WERI-Rb-1 (cell line): ENCODE measurements at regions not wholly inside any gene's neighbourhood (a gene's known extent, or its start where the extent isn't known, plus 50 kb on each side); places are given as distances from the start of the nearest gene placed in this dataset.
"Not testable (repeated sequence)": the region's sequence is repeated elsewhere in the genome, so short reads cannot be mapped to it uniquely, and the experiment has no call there.

Experiments used
- DNase-seq: peaks from one replicate; pipeline ENCODE4 v3.0.0-alpha.2; 2020
- H3K27ac ChIP-seq: fragments of 250-450 bp; sonication (Bioruptor Pico); 2 replicates; pipeline ENCODE4 v1.5.1; 2020; ENCODE audit warnings: mild to moderate bottlenecking, moderate library complexity
- H3K27me3 ChIP-seq: fragments of 250-450 bp; sonication (Bioruptor Pico); 2 replicates; pipeline ENCODE4 v1.5.1; 2021; ENCODE audit warnings: mild to moderate bottlenecking, low read depth, moderate library complexity; ENCODE audit not compliant: insufficient read depth, severe bottlenecking
- H3K36me3 ChIP-seq: fragments of 250-450 bp; sonication (Bioruptor Pico); 2 replicates; pipeline ENCODE4 v1.5.1; 2020; ENCODE audit warnings: mild to moderate bottlenecking, moderate library complexity
- H3K4me3 ChIP-seq: 2 replicates; pipeline ENCODE4 v1.5.1; 2011; ENCODE audit warnings: low read depth, mild to moderate bottlenecking, control low read depth, low read length
- H3K9me3 ChIP-seq: fragments of 250-450 bp; sonication (Bioruptor Pico); 2 replicates; pipeline ENCODE4 v1.5.1; 2021; ENCODE audit warnings: mild to moderate bottlenecking, moderate library complexity; ENCODE audit not compliant: severe bottlenecking
- CTCF ChIP-seq: IDR thresholded peaks from 2 replicates; pipeline ENCODE4 v1.5.1; 2011; ENCODE audit warnings: low read depth, mild to moderate bottlenecking, control low read depth, inconsistent platforms, low read length

DNA sequence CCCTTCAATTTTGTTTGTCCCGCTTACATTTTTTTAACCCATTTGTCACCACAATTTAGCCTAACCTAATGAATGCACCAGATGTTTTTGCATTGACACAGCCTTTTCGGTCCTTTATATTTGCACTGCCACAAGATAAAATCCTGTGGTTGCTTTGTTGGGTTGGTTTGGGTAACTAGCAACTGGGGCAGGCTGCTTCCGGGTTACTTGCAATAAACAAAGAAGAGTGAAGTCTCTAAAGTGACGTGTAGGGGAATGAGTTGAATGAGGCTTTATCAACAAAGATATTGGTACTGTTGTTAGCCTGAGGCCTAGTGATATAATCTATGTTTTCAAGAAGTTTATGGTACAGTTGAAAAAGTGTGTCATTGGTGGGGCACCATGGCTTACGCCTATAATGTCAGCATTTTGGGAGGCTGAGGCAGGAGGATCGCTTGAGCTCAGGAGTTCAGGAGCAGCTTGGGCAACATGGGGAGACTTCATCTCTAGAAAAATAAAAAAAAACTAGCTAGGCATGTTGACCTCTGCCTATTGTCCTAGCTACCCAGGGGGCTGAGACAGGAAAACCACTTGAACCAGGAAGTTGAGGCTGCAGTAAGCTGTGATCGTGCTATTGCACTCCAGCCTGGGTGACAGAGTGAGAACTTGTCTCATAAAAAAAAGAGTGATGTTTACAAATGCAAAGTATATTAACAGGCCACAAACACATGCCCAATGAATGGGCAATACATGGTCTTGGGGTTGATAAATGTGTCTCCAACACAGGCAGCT is 121.8 kb downstream of the OXSM start:
- no peaks in the 10 kb centered on the region for H3K36me3 ChIP-seq
- no peak for TF ChIP-seq CTCF
- no peak overlapping the region for H3K4me3 ChIP-seq
- DNase-seq, result no peak
- H3K27me3 ChIP-seq, result no peaks in the 10 kb centered on the region
- no peaks in the 10 kb centered on the region for H3K9me3 ChIP-seq
- H3K27ac ChIP-seq, result no peak overlapping the region

GRCh38 chr3:25913179-25913578 is 123.3 kb downstream of the OXSM start:
- no peak for TF ChIP-seq CTCF
- H3K27me3 ChIP-seq, result no peaks in the 10 kb centered on the region
- no peak for DNase-seq

DNA sequence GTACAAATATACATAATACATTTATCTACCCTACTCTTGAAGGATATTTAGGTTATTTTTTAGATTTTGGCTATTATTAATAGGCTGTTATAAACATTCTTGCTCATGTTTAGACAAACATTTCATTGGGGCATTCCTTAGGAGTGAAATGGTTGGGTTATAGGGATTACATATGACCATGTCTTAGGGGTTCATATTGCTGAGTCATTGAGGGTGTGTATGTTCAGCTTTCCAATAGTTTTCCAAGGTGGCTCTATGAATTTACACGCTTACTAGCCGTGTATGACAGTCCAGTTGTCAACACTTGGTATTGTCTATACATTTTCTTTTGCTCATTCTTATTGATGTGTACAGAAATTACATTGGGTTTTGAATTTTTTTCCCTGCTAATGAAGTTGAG is 125.8 kb downstream of the OXSM start:
- Histone ChIP-seq H3K9me3 (no peaks in the 10 kb centered on the region), H3K27ac (no peak overlapping the region), H3K27me3 (no peaks in the 10 kb centered on the region), H3K36me3 (no peaks in the 10 kb centered on the region), H3K4me3 (no peak overlapping the region)
- no peak for TF ChIP-seq CTCF
- DNase-seq, result no peak

More at GRCh38 chr3:25913179-25913578, 123.3 kb downstream of the OXSM start:
- no peaks in the 10 kb centered on the region for H3K9me3 ChIP-seq
- no peak overlapping the region for H3K4me3 ChIP-seq
- no peak overlapping the region for H3K27ac ChIP-seq
- no peaks in the 10 kb centered on the region for H3K36me3 ChIP-seq

DNA sequence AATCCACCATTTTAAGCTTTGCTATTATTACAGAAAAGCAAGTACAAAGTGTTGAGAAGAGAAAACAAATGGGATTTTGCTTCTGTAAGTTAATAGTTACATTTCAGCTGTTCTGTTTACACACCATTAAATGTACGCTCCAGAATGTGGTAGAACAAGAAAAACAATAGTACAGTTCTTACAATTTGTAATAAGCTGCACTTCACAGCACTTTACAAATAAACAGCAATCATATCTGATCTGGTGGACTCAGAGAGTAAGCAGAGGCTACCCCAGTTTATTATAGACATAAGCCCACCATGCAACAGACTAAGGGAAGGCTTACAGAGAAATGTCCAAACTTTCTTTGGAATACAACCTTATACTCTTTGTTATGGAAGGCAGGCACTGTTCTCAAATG is 126.4 kb downstream of the OXSM start:
- no peak for TF ChIP-seq CTCF
- DNase-seq, result no peak
- H3K4me3 ChIP-seq, result no peak overlapping the region
- no peaks in the 10 kb centered on the region for H3K27me3 ChIP-seq
- H3K9me3 ChIP-seq, result no peaks in the 10 kb centered on the region
- no peaks in the 10 kb centered on the region for H3K36me3 ChIP-seq
- no peak overlapping the region for H3K27ac ChIP-seq

DNA sequence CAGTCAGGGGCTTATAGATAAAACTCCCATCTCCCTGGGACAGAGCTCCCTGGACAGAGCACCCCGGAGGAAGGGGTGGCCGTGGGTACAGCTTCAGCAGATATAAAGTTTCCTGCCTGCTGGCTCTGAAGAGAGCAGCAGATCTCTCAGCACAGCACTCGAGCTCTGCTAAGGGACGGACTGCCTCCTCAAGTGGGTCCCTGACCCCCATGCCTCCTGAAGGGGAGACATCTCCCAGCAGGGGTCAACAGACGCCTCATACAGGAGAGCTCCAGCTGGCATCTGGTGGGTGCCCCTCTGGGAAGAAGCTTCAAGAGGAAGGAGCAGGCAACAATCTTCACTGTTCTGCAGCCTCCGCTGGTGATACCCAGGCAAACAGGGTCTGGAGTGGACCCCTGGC is 142.1 kb downstream of the OXSM start:
- not testable (repeated sequence) for H3K27me3 ChIP-seq, H3K36me3 ChIP-seq, DNase-seq, H3K4me3 ChIP-seq, H3K9me3 ChIP-seq, H3K27ac ChIP-seq

GRCh38 chr3:25938566-25939325 is 148.9 kb downstream of the OXSM start:
- H3K27me3 ChIP-seq, result no peaks in the 10 kb centered on the region
- no peak overlapping the region for H3K4me3 ChIP-seq
- TF ChIP-seq CTCF, result no peak
- no peak overlapping the region for H3K27ac ChIP-seq
- DNase-seq, result no peak
- H3K36me3 ChIP-seq, result no peaks in the 10 kb centered on the region
- H3K9me3 ChIP-seq, result no peaks in the 10 kb centered on the region
